HG02798 (cell line): ENCODE measurements at regions not wholly inside any gene's neighbourhood (a gene's known extent, or its start where the extent isn't known, plus 50 kb on each side); places are given as distances from the start of the nearest gene placed in this dataset.

Source experiments
- ATAC-seq: cut with Tn5 transposase; IDR thresholded peaks from one replicate; pipeline ENCODE4 v1.9.1; 2021; ENCODE audit warnings: mild to moderate bottlenecking; ENCODE audit not compliant: unreplicated experiment, poor library complexity

GRCh38 chr13:84933797-84934196, 865.4 kb downstream of the SLITRK6 start:
- no peak for ATAC-seq

GRCh38 chr13:84931264-84931663, 868.0 kb downstream of the SLITRK6 start:
- ATAC-seq, result no peak

- ATAC-seq, result no peak
These were observed 871.6 kb downstream of the SLITRK6 start for GRCh38 chr13:84927442-84928169.

- no peak for ATAC-seq
These were observed 873.8 kb downstream of the SLITRK6 start for GRCh38 chr13:84925443-84925842.

GRCh38 chr13:84923831-84924230, 875.4 kb downstream of the SLITRK6 start:
- no peak for ATAC-seq

GRCh38 chr13:84917252-84917878, 881.9 kb downstream of the SLITRK6 start:
- ATAC-seq, result no peak

GRCh38 chr13:84912720-84913119, 886.5 kb downstream of the SLITRK6 start:
- ATAC-seq, result no peak

- ATAC-seq, result no peak
These were observed 888.8 kb downstream of the SLITRK6 start for GRCh38 chr13:84910423-84910822.

- no peak for ATAC-seq
These were observed 895.8 kb downstream of the SLITRK6 start for GRCh38 chr13:84903391-84903790.

- ATAC-seq, result no peak
These were observed 897.0 kb downstream of the SLITRK6 start for GRCh38 chr13:84902243-84902642.

GRCh38 chr13:84896128-84896527, 903.1 kb downstream of the SLITRK6 start:
- peak; percentile 76 for ATAC-seq

GRCh38 chr13:84894749-84895148, 904.5 kb downstream of the SLITRK6 start:
- no peak for ATAC-seq

GRCh38 chr13:84885868-84886267, 913.4 kb downstream of the SLITRK6 start:
- no peak for ATAC-seq

GRCh38 chr13:84873951-84874350, 925.3 kb downstream of the SLITRK6 start:
- ATAC-seq, result no peak

GRCh38 chr13:84870190-84870589, 929.0 kb downstream of the SLITRK6 start:
- no peak for ATAC-seq

GRCh38 chr13:84867246-84867645, 932.0 kb downstream of the SLITRK6 start:
- no peak for ATAC-seq

GRCh38 chr13:84865783-84866221, 933.4 kb downstream of the SLITRK6 start:
- no peak for ATAC-seq

- ATAC-seq, result no peak
These were observed 934.9 kb downstream of the SLITRK6 start for GRCh38 chr13:84864341-84864740.

- no peak for ATAC-seq
These were observed 952.1 kb downstream of the SLITRK6 start for GRCh38 chr13:84847107-84847506.

GRCh38 chr13:84845907-84846619, 953.2 kb downstream of the SLITRK6 start:
- no peak for ATAC-seq

GRCh38 chr13:84844473-84844872, 954.7 kb downstream of the SLITRK6 start:
- no peak for ATAC-seq
